H1 (cell line): ENCODE measurements at regions not wholly inside any gene's neighbourhood (a gene's known extent, or its start where the extent isn't known, plus 50 kb on each side); places are given as distances from the start of the nearest gene placed in this dataset.

ENCODE experiments used
- CTCF ChIA-PET: fragments of 300-600 bp; sonication (Branson Sonifier 250); formaldehyde crosslinking; loops from one replicate; lab custom pipeline; 2021; ENCODE audit not compliant: partially characterized antibody; lab: Charles Lee
- POLR2A ChIA-PET: fragments of 300-600 bp; sonication (Branson Sonifier 250); formaldehyde crosslinking; loops from one replicate; lab custom pipeline; 2021; ENCODE audit warnings: inconsistent platforms; ENCODE audit not compliant: partially characterized antibody; lab: Charles Lee
- DNase-seq, 2 experiments: peaks; one replicate each; pipeline versions ENCODE4 v3.0.0 to v3.0.0-alpha.2; 2010 to 2022; ENCODE audit warnings: low spot score in 2 of 2, low read depth in 1 of 2, mixed read lengths in 1 of 2
- FAIRE-seq: peaks from 2 replicates; lab custom pipeline; 2011; peaks lifted over from hg19 to GRCh38; lab: Jason Lieb, UNC
- H2AFZ ChIP-seq: 2 replicates; pipeline ENCODE4 v1.8.1; 2012; ENCODE audit warnings: low read length, inconsistent platforms
- H2AK5ac ChIP-seq: 2 replicates; pipeline ENCODE4 v1.6.1; 2013; ENCODE audit warnings: low read depth, low read length
- H2BK120ac ChIP-seq: replicated peaks from 2 replicates; pipeline ENCODE3; 2013; ENCODE audit warnings: low read depth, low read length, inconsistent platforms
- H2BK12ac ChIP-seq: 2 replicates; pipeline ENCODE4 v1.6.1; 2013; ENCODE audit warnings: low read depth, low read length
- H2BK15ac ChIP-seq: 2 replicates; pipeline ENCODE4 v1.6.1; 2013; ENCODE audit warnings: low read length
- H2BK20ac ChIP-seq: 2 replicates; pipeline ENCODE4 v1.6.1; 2013; ENCODE audit warnings: low read length
- H2BK5ac ChIP-seq: 2 replicates; pipeline ENCODE4 v1.6.1; 2013; ENCODE audit warnings: low read depth, low read length
- H3K14ac ChIP-seq: 2 replicates; pipeline ENCODE4 v1.6.1; 2013; ENCODE audit warnings: inconsistent platforms; ENCODE audit not compliant: insufficient read length
- H3K18ac ChIP-seq: 2 replicates; pipeline ENCODE4 v1.6.1; 2013; ENCODE audit warnings: low read length; ENCODE audit errors: extremely low read depth
- H3K23ac ChIP-seq: 2 replicates; pipeline ENCODE4 v1.6.1; 2013; ENCODE audit warnings: inconsistent platforms; ENCODE audit not compliant: insufficient read length
- H3K23me2 ChIP-seq: 2 replicates; pipeline ENCODE4 v1.6.1; 2013; ENCODE audit warnings: low read depth, low read length
- H3K27ac ChIP-seq: 2 replicates; pipeline ENCODE4 v1.6.1; 2011; ENCODE audit warnings: low read depth, low read length, inconsistent platforms
- H3K27me3 ChIP-seq, 4 experiments: replicated peaks in 1 of 4; 1 replicate in 1 of 4; 2 replicates in 3 of 4; pipeline versions ENCODE4 v1.6.1 to v1.8.1; 2011 to 2013; ENCODE audit warnings: low read length in 3 of 4, mild to moderate bottlenecking in 3 of 4, inconsistent platforms in 2 of 4, mixed read lengths in 2 of 4, moderate library complexity in 1 of 4; ENCODE audit not compliant: control insufficient read depth in 3 of 4, insufficient read depth in 3 of 4; ENCODE audit errors: extremely low read depth in 1 of 4
- H3K36me3 ChIP-seq, 4 experiments: 2 replicates each; pipeline versions ENCODE4 v1.6.1 to v1.8.1; 2011 to 2013; ENCODE audit warnings: mild to moderate bottlenecking in 4 of 4, low read length in 3 of 4, moderate library complexity in 2 of 4, control low read depth in 1 of 4, inconsistent platforms in 1 of 4; ENCODE audit not compliant: insufficient read depth in 4 of 4, control insufficient read depth in 2 of 4
- H3K4ac ChIP-seq: replicated peaks from 2 replicates; pipeline ENCODE3; 2013; ENCODE audit warnings: low read length, low read depth, mixed read lengths, inconsistent platforms; ENCODE audit not compliant: insufficient read length
- H3K4me1 ChIP-seq, 4 experiments: replicated peaks in 1 of 4; 1 replicate in 1 of 4; 2 replicates in 3 of 4; pipeline versions ENCODE4 v1.6.1 to v1.8.1; 2011 to 2013; ENCODE audit warnings: low read length in 3 of 4, inconsistent platforms in 2 of 4, mixed read lengths in 1 of 4; ENCODE audit not compliant: insufficient read depth in 4 of 4, control insufficient read depth in 3 of 4
- H3K4me2 ChIP-seq, 2 experiments: 2 replicates each; pipeline versions ENCODE4 v1.6.1 to v1.8.1; 2011 to 2013; ENCODE audit warnings: low read depth in 2 of 2, low read length in 2 of 2, control low read depth in 1 of 2, inconsistent platforms in 1 of 2, mild to moderate bottlenecking in 1 of 2; ENCODE audit not compliant: insufficient read depth in 1 of 2
- H3K4me3 ChIP-seq, 4 experiments: fragments of 200-600, 300-600 bp in 1 of 4; sonication (generic), shearing (Covaris generic), sonication (Bioruptor Twin) in 1 of 4; 2 replicates each; pipeline versions ENCODE4 v1.5.1 to v1.8.1; 2011 to 2016; ENCODE audit warnings: low read length in 4 of 4, low read depth in 3 of 4, control low read depth in 2 of 4, inconsistent platforms in 2 of 4, mild to moderate bottlenecking in 2 of 4, mixed read lengths in 1 of 4, moderate library complexity in 1 of 4; ENCODE audit not compliant: insufficient read depth in 2 of 4; ENCODE audit errors: extremely low read depth in 1 of 4
- H3K56ac ChIP-seq: replicated peaks from 2 replicates; pipeline ENCODE3; 2013; ENCODE audit warnings: low read depth, mild to moderate bottlenecking, mixed read lengths, low read length, inconsistent platforms; ENCODE audit not compliant: insufficient read length
- H3K79me1 ChIP-seq: 2 replicates; pipeline ENCODE4 v1.6.1; 2013; ENCODE audit warnings: low read depth, low read length, control low read depth
- H3K79me2 ChIP-seq, 2 experiments: 2 replicates each; pipeline versions ENCODE4 v1.6.1 to v1.8.1; 2012 to 2013; ENCODE audit warnings: low read length in 2 of 2, mild to moderate bottlenecking in 2 of 2, inconsistent platforms in 1 of 2; ENCODE audit not compliant: insufficient read depth in 2 of 2, control insufficient read depth in 1 of 2
- H3K9ac ChIP-seq, 4 experiments: replicated peaks in 1 of 4; 1 replicate in 1 of 4; 2 replicates in 3 of 4; pipeline versions ENCODE4 v1.6.1 to v1.8.1; 2011 to 2013; ENCODE audit warnings: low read depth in 3 of 4, low read length in 3 of 4, control low read depth in 2 of 4, mild to moderate bottlenecking in 2 of 4, moderate library complexity in 2 of 4, inconsistent platforms in 1 of 4; ENCODE audit errors: extremely low read depth in 1 of 4
- H3K9me3 ChIP-seq, 2 experiments: 2 replicates each; pipeline versions ENCODE4 v1.6.1 to v1.8.1; 2012 to 2013; ENCODE audit warnings: mild to moderate bottlenecking in 2 of 2, moderate library complexity in 2 of 2, control low read depth in 1 of 2, inconsistent platforms in 1 of 2, low read depth in 1 of 2, low read length in 1 of 2, mixed read lengths in 1 of 2; ENCODE audit not compliant: insufficient read depth in 2 of 2
- H4K20me1 ChIP-seq, 2 experiments: replicated peaks in 1 of 2; 2 replicates each; pipeline versions ENCODE3 to v1.8.1; 2011 to 2013; ENCODE audit warnings: inconsistent platforms in 2 of 2, low read length in 2 of 2, mild to moderate bottlenecking in 1 of 2; ENCODE audit not compliant: insufficient read depth in 2 of 2, control insufficient read depth in 1 of 2
- H4K5ac ChIP-seq: 2 replicates; pipeline ENCODE4 v1.6.1; 2013; ENCODE audit warnings: low read length, low read depth, mixed read lengths, inconsistent platforms; ENCODE audit not compliant: insufficient read length
- H4K8ac ChIP-seq: 2 replicates; pipeline ENCODE4 v1.8.0; 2013; ENCODE audit warnings: mild to moderate bottlenecking, moderate library complexity, low read length, inconsistent platforms; ENCODE audit not compliant: insufficient read depth; ENCODE audit errors: extremely low read depth
- H4K91ac ChIP-seq: replicated peaks from 2 replicates; pipeline ENCODE3; 2013; ENCODE audit warnings: low read length, mixed read lengths, inconsistent platforms; ENCODE audit not compliant: insufficient read length
- CHD1 ChIP-seq: IDR thresholded peaks from 2 replicates; pipeline ENCODE4 v1.6.1; 2012; ENCODE audit warnings: low read depth, low read length, improper control_type of control experiment
- EZH2 ChIP-seq: fragments of 200-600 bp; sonication (generic); IDR thresholded peaks from 2 replicates; pipeline ENCODE4 v1.7.1; 2012; ENCODE audit warnings: low read depth, mild to moderate bottlenecking, moderate library complexity, low read length, inconsistent platforms; ENCODE audit not compliant: severe bottlenecking
- PHF8 ChIP-seq: fragments of 200-600 bp; sonication (generic); conservative IDR thresholded peaks from 2 replicates; pipeline ENCODE4 v1.7.1; 2012; ENCODE audit warnings: low read depth, mild to moderate bottlenecking, inconsistent platforms, low read length, moderate library complexity
- RBBP5 ChIP-seq: IDR thresholded peaks from 2 replicates; pipeline ENCODE4 v1.7.1; 2012; ENCODE audit warnings: low read depth, mild to moderate bottlenecking, inconsistent platforms, low read length, moderate library complexity, borderline replicate concordance
- SP2 ChIP-seq: IDR thresholded peaks from 2 replicates; pipeline ENCODE4 v1.6.1; 2012; ENCODE audit warnings: mild to moderate bottlenecking, low read length, inconsistent platforms
- WGBS, 2 experiments: shearing (Covaris generic) in 1 of 2; methylation state at CpG; one replicate each; pipeline versions ENCODE4 v1.1.6 to v1.1.7; 2013 to 2015; ENCODE audit warnings: low lambda C conversion rate in 2 of 2, mixed read lengths in 2 of 2, inconsistent platforms in 1 of 2, low coverage in 1 of 2, missing lambda C conversion rate in 1 of 2; ENCODE audit not compliant: insufficient replicate concordance in 2 of 2, insufficient coverage in 1 of 2, insufficient read length in 1 of 2; ENCODE audit errors: extremely low coverage in 1 of 2, missing lambda C conversion rate in 1 of 2; 5-methylcytosine and 5-hydroxymethylcytosine counted together

GRCh38 chr18:76195601-76196000, 299.4 kb downstream of the ZNF516 start:
- Histone ChIP-seq H4K5ac (no peak overlapping the region), H3K4me2 (no peak overlapping the region), H3K4me1 (no peaks in the 10 kb centered on the region), H3K27ac (no peak overlapping the region), H2AFZ (0 out of 2 replicates have a peak overlapping the region, but pooled peaks have one; percentile 19), H2BK15ac (no peak overlapping the region), H4K20me1 (no peaks in the 10 kb centered on the region), H3K9ac (no peak overlapping the region), H4K8ac (no peak overlapping the region), H3K23me2 (no peaks in the 10 kb centered on the region), H3K27me3 (no peaks in the 10 kb centered on the region), H2BK20ac (no peak overlapping the region), H2BK5ac (no peak overlapping the region), H2BK12ac (no peak overlapping the region), H3K79me2 (no peaks in the 10 kb centered on the region), H3K4me3 (no peak overlapping the region), H3K36me3 (no peaks in the 10 kb centered on the region), H3K79me1 (no peaks in the 10 kb centered on the region), H3K4ac (no peak overlapping the region), H3K9me3 (no peaks in the 10 kb centered on the region), H2BK120ac (no peak overlapping the region), H3K56ac (no peak overlapping the region), H4K91ac (no peak overlapping the region), H3K23ac (no peak overlapping the region), H3K14ac (no peak overlapping the region), H3K18ac (no peak overlapping the region), H2AK5ac (no peak overlapping the region)
- CTCF ChIA-PET, result interaction anchor here (0.7 to 1.5 kb wide), 2 partner anchors 26 to 911 kb away, joined by 3 read pairs; no protein-coding TSS in a partner anchor
- FAIRE-seq, result no peak
- 79% methylated on average over 1 of the region's 1 CpG; no CpG with 5 or more reads in 1 of the 2 experiments for WGBS, 2 experiments
- no peak for TF ChIP-seq SP2
- no peak for TF ChIP-seq CHD1
- TF ChIP-seq PHF8, result no peak
- TF ChIP-seq RBBP5, result no peak
- no peak for TF ChIP-seq EZH2
- POLR2A ChIA-PET, result no interaction called here
- DNase-seq, result no peak
